Stimulated activated memory B cell treated with anti-CD40 and anti-IgM and Interleukin-4, amounts not matched to agents 10 μg/mL and 1 μg/mL and 100 μg/mL, for 72 hours (primary cell): ENCODE measurements at regions not wholly inside any gene's neighbourhood (a gene's known extent, or its start where the extent isn't known, plus 50 kb on each side); places are given as distances from the start of the nearest gene placed in this dataset.

Experiments used
- ATAC-seq: fragments of 150-1000 bp; cut with Tn5 transposase; 2 replicates; pipeline ENCODE4 v1.10.0; 2021
- H3K27ac Mint-ChIP-seq: one replicate; pipeline ENCODE4 v1.8.0; 2022; ENCODE audit warnings: mild to moderate bottlenecking, mixed read lengths
- H3K27me3 Mint-ChIP-seq: one replicate; pipeline ENCODE4 v1.8.0; 2022; ENCODE audit warnings: mixed read lengths
- H3K36me3 Mint-ChIP-seq: one replicate; pipeline ENCODE4 v1.8.0; 2022; ENCODE audit warnings: mixed read lengths
- H3K4me1 Mint-ChIP-seq: one replicate; pipeline ENCODE4 v1.8.0; 2022; ENCODE audit warnings: mixed read lengths
- H3K4me3 Mint-ChIP-seq: one replicate; pipeline ENCODE4 v1.8.0; 2022; ENCODE audit warnings: mild to moderate bottlenecking, moderate library complexity, mixed read lengths
- H3K9me3 Mint-ChIP-seq: one replicate; pipeline ENCODE4 v1.8.0; 2022; ENCODE audit warnings: mixed read lengths

GRCh38 chr3:18295171-18295920, 129.8 kb downstream of the SATB1 start:
- Mint-ChIP-seq H3K4me3 (no peak overlapping the region), H3K27ac (no peak overlapping the region), H3K27me3 (peaks cover 36% of the 10 kb centered on the region), H3K9me3 (peaks cover 12% of the 10 kb centered on the region), H3K4me1 (no peaks in the 10 kb centered on the region), H3K36me3 (peaks cover 5% of the 10 kb centered on the region)
- peak; percentile 74 for ATAC-seq

GRCh38 chr3:18290157-18290556, 135.0 kb downstream of the SATB1 start:
- no peak for ATAC-seq
- H3K4me1 Mint-ChIP-seq: no peaks in the 10 kb centered on the region
- H3K27me3 Mint-ChIP-seq: peaks cover 26% of the 10 kb centered on the region
- no peaks in the 10 kb centered on the region for H3K36me3 Mint-ChIP-seq
- no peak overlapping the region for H3K27ac Mint-ChIP-seq
- no peak overlapping the region for H3K4me3 Mint-ChIP-seq
- H3K9me3 Mint-ChIP-seq: no peaks in the 10 kb centered on the region

DNA sequence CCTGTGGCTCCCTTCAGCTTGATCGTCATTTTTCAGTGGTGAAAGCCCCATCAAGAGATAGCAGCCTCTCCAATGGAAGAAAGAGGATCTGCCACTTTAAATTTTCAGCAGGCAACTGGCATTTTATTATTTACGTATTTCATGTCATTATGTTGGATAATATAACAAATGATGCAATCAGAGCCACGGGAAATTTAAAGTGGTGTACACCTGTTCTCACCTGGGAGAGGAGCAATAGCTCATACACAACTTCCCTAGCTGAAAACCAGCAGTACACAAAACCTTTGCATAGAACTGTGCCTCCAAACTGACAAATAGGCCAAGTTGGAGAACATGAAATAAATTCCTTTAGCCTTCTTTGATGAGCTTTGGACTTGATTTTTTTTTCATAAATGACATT, 136.9 kb downstream of the SATB1 start:
- Mint-ChIP-seq H3K9me3 (no peaks in the 10 kb centered on the region), H3K27ac (no peak overlapping the region), H3K4me3 (no peak overlapping the region), H3K4me1 (no peaks in the 10 kb centered on the region), H3K36me3 (no peaks in the 10 kb centered on the region), H3K27me3 (peaks cover 30% of the 10 kb centered on the region)
- ATAC-seq: no peak

DNA sequence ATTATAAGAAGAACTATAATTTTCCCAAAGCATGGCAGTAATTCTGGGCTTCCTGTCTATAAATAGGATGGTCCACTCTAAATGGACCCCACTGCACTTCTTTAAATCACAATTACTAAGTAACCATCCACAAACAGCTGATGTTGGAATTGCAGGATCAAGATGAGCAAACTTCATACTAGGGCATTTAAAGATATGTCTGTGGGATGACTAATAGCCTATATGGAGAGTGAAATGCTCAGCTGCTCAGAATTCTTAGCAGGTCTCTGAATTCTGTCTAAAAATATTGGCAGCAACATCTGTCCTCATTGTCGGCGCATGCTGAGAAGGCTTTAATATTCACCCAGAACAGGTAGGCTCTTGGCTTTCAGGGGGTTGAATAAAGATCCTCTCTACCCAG, 140.4 kb downstream of the SATB1 start:
- Mint-ChIP-seq H3K4me1 (no peaks in the 10 kb centered on the region), H3K36me3 (no peaks in the 10 kb centered on the region), H3K27ac (no peak overlapping the region), H3K9me3 (no peaks in the 10 kb centered on the region), H3K27me3 (peaks cover 35% of the 10 kb centered on the region), H3K4me3 (no peak overlapping the region)
- ATAC-seq: no peak

- no peak overlapping the region for H3K27ac Mint-ChIP-seq
- ATAC-seq: no peak
- H3K4me1 Mint-ChIP-seq: no peaks in the 10 kb centered on the region
- H3K9me3 Mint-ChIP-seq: no peaks in the 10 kb centered on the region
- H3K36me3 Mint-ChIP-seq: no peaks in the 10 kb centered on the region
- no peak overlapping the region for H3K4me3 Mint-ChIP-seq
- peaks cover 37% of the 10 kb centered on the region for H3K27me3 Mint-ChIP-seq
These were observed 141.5 kb downstream of the SATB1 start for GRCh38 chr3:18283680-18284079.

GRCh38 chr3:18282507-18282906, 142.6 kb downstream of the SATB1 start:
- Mint-ChIP-seq H3K27ac (no peak overlapping the region), H3K4me1 (no peaks in the 10 kb centered on the region), H3K4me3 (no peak overlapping the region), H3K9me3 (no peaks in the 10 kb centered on the region), H3K27me3 (peaks cover 37% of the 10 kb centered on the region), H3K36me3 (no peaks in the 10 kb centered on the region)
- no peak for ATAC-seq

GRCh38 chr3:18279226-18279737, 145.9 kb downstream of the SATB1 start:
- no peaks in the 10 kb centered on the region for H3K9me3 Mint-ChIP-seq
- no peaks in the 10 kb centered on the region for H3K36me3 Mint-ChIP-seq
- H3K27me3 Mint-ChIP-seq: peaks cover 37% of the 10 kb centered on the region
- no peaks in the 10 kb centered on the region for H3K4me1 Mint-ChIP-seq
- H3K4me3 Mint-ChIP-seq: no peak overlapping the region
- no peak overlapping the region for H3K27ac Mint-ChIP-seq
- no peak for ATAC-seq

DNA sequence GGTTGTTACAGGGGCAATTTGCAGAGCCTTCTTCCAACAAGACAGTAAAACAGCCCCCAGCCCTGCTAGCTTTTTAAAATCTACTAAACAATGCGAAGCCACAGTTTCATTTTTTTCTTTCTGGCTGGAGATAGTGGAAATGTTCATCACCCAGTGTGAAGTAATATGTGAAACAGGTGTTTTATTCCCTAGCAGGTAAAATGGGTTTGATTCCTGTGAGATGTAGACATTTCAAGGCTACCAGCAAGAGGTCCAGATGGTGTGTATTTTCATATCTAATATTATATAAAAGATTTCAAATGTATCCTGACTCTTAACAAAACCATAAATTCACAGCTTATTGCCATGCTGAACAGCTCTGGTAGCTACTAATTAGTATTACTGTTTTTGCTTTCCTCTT, 160.3 kb downstream of the SATB1 start:
- Mint-ChIP-seq H3K36me3 (no peaks in the 10 kb centered on the region), H3K4me1 (no peaks in the 10 kb centered on the region), H3K9me3 (no peaks in the 10 kb centered on the region), H3K4me3 (no peak overlapping the region), H3K27ac (no peak overlapping the region), H3K27me3 (peaks cover 11% of the 10 kb centered on the region)
- no peak for ATAC-seq

DNA sequence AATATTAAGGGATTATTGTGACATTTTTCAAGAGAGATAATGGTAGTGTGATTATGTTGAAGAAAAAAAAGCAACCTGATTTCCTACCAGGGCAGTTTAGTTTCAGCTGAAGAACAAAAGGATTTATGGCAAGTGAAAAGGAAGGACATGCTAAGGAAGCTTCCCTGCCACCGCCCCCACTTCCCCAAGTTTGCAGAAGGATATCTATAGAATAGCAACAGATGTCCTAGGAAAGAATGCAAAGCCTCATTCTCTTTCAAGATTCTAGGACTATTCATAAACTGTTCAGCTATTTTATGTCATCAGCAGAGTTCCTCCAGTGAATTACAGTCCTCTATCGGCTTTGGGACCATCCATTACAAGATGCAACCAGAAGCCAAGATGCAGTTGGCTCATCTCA, 160.8 kb downstream of the SATB1 start:
- Mint-ChIP-seq H3K4me1 (no peaks in the 10 kb centered on the region), H3K27ac (no peak overlapping the region), H3K27me3 (peaks cover 11% of the 10 kb centered on the region), H3K36me3 (no peaks in the 10 kb centered on the region), H3K4me3 (no peak overlapping the region), H3K9me3 (no peaks in the 10 kb centered on the region)
- no peak for ATAC-seq

DNA sequence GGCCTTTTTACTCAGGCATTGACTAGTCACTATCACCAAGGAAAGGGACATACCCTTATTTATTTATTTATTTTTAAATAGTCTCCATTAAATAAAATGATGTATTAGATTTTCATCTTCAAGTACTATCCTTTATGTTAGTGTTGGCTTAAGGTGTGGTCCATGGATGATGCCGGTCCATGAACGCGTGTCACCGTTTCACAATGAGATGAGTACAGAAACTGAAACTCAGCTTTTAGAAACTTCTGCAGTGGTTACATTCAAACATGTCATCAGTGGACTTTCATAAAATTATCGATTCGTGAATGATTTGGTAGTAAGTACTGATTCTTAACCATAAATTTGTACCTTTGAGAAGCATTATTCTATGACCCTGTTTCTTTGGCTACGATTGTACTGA, 166.6 kb downstream of the SATB1 start:
- Mint-ChIP-seq H3K36me3 (no peaks in the 10 kb centered on the region), H3K4me1 (no peaks in the 10 kb centered on the region), H3K9me3 (no peaks in the 10 kb centered on the region), H3K4me3 (no peak overlapping the region), H3K27me3 (peaks cover 26% of the 10 kb centered on the region), H3K27ac (no peak overlapping the region)
- no peak for ATAC-seq

GRCh38 chr3:18252578-18252977, 172.6 kb downstream of the SATB1 start:
- Mint-ChIP-seq H3K36me3 (no peaks in the 10 kb centered on the region), H3K4me1 (peaks cover 6% of the 10 kb centered on the region), H3K4me3 (no peak overlapping the region), H3K27me3 (peaks cover 15% of the 10 kb centered on the region), H3K27ac (no peak overlapping the region), H3K9me3 (no peaks in the 10 kb centered on the region)
- no peak for ATAC-seq

- Mint-ChIP-seq H3K4me1 (peaks cover 6% of the 10 kb centered on the region), H3K36me3 (no peaks in the 10 kb centered on the region), H3K9me3 (no peaks in the 10 kb centered on the region), H3K4me3 (no peak overlapping the region), H3K27me3 (peaks cover 15% of the 10 kb centered on the region), H3K27ac (no peak overlapping the region)
- ATAC-seq: no peak
These were observed 174.1 kb downstream of the SATB1 start for GRCh38 chr3:18250991-18251390.

DNA sequence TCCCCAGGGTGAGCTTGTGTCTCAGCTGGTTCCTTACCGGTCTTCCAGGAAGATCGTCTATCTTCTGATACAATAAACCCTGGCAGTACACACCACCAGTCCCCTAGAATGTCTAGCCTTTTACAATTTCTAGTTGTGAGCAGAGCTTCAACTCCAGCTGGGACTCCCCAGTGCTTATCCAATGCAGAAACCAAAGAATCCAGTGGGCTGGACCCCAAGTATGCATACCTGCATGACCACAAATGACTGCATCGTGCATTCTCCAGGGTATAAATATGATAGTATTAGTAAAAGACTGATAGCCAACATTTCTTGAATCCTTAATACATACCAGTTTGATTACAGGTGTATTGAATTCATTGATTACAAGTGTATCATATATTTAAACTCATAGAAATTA, 176.0 kb downstream of the SATB1 start:
- peaks cover 6% of the 10 kb centered on the region for H3K4me1 Mint-ChIP-seq
- no peaks in the 10 kb centered on the region for H3K27me3 Mint-ChIP-seq
- no peaks in the 10 kb centered on the region for H3K9me3 Mint-ChIP-seq
- H3K27ac Mint-ChIP-seq: no peak overlapping the region
- ATAC-seq: no peak
- no peaks in the 10 kb centered on the region for H3K36me3 Mint-ChIP-seq
- no peak overlapping the region for H3K4me3 Mint-ChIP-seq

GRCh38 chr3:18247776-18248310, 177.3 kb downstream of the SATB1 start:
- Mint-ChIP-seq H3K4me3 (no peak overlapping the region), H3K4me1 (peaks cover 6% of the 10 kb centered on the region), H3K9me3 (no peaks in the 10 kb centered on the region), H3K36me3 (no peaks in the 10 kb centered on the region), H3K27ac (no peak overlapping the region), H3K27me3 (peaks cover 9% of the 10 kb centered on the region)
- ATAC-seq: no peak

- ATAC-seq: no peak
- Mint-ChIP-seq H3K36me3 (no peaks in the 10 kb centered on the region), H3K4me3 (no peak overlapping the region), H3K4me1 (no peaks in the 10 kb centered on the region), H3K27me3 (peaks cover 9% of the 10 kb centered on the region), H3K9me3 (no peaks in the 10 kb centered on the region), H3K27ac (no peak overlapping the region)
These were observed 177.9 kb downstream of the SATB1 start for GRCh38 chr3:18247139-18247695.
